PC-9 (cell line): ENCODE measurements at regions not wholly inside any gene's neighbourhood (a gene's known extent, or its start where the extent isn't known, plus 50 kb on each side); places are given as distances from the start of the nearest gene placed in this dataset.

Experiments
- BruUV-seq: library from RNA; stranded (reverse); fragments of 400-500 nt; replicated peaks from 2 replicates; lab custom pipeline; 2021; lab: Mats Ljungman, UMichigan
- CTCF ChIA-PET: fragments of 300-600 bp; sonication (Branson Sonifier 250); formaldehyde crosslinking; loops from one replicate; lab custom pipeline; 2022; ENCODE audit warnings: antibody characterized with exemption; lab: Charles Lee
- POLR2A ChIA-PET: fragments of 300-600 bp; sonication (Branson Sonifier 250); formaldehyde crosslinking; loops from one replicate; lab custom pipeline; 2022; ENCODE audit warnings: antibody characterized with exemption; ENCODE audit not compliant: unreplicated experiment; lab: Charles Lee
- DNase-seq, 2 experiments: peaks; one replicate each; pipeline versions ENCODE4 v3.0.0 to v3.0.0-alpha.2; 2015 to 2022; ENCODE audit warnings: mixed read lengths in 1 of 2
- H2AFZ ChIP-seq: fragments of 200-600 bp; sonication (generic); 2 replicates; pipeline ENCODE4 v1.8.1; 2017; ENCODE audit warnings: antibody characterized with exemption
- H3F3A ChIP-seq: fragments of 200-600 bp; sonication (generic); 2 replicates; pipeline ENCODE4 v1.8.1; 2017; ENCODE audit warnings: antibody characterized with exemption, mild to moderate bottlenecking, low read depth; ENCODE audit not compliant: insufficient read depth
- H3K27ac ChIP-seq: fragments of 200-600 bp; sonication (generic); 2 replicates; pipeline ENCODE4 v1.6.1; 2016; ENCODE audit warnings: mixed run types
- H3K27me3 ChIP-seq: fragments of 200-600 bp; sonication (generic); 2 replicates; pipeline ENCODE4 v1.6.1; 2016; ENCODE audit warnings: low read depth, mixed run types; ENCODE audit not compliant: insufficient read depth
- H3K36me3 ChIP-seq: fragments of 200-600 bp; sonication (generic); 2 replicates; pipeline ENCODE4 v1.6.1; 2016; ENCODE audit warnings: low read depth, mixed run types
- H3K4me1 ChIP-seq: fragments of 200-600 bp; sonication (generic); replicated peaks from 2 replicates; pipeline ENCODE4 v1.6.1; 2016; ENCODE audit warnings: mixed run types; ENCODE audit not compliant: insufficient read depth
- H3K4me2 ChIP-seq: fragments of 200-600 bp; sonication (generic); 2 replicates; pipeline ENCODE4 v1.6.1; 2017; ENCODE audit warnings: mixed run types
- H3K4me3 ChIP-seq: fragments of 200-600 bp; sonication (generic); 2 replicates; pipeline ENCODE4 v1.6.1; 2016; ENCODE audit warnings: mixed run types
- H3K79me2 ChIP-seq: fragments of 200-600 bp; sonication (generic); 2 replicates; pipeline ENCODE4 v1.6.1; 2017; ENCODE audit warnings: low read depth, mixed run types
- H3K9me2 ChIP-seq: fragments of 200-600 bp; sonication (generic); 2 replicates; pipeline ENCODE4 v1.8.1; 2017; ENCODE audit warnings: mild to moderate bottlenecking; ENCODE audit not compliant: insufficient read depth
- H3K9me3 ChIP-seq: fragments of 200-600 bp; sonication (generic); 2 replicates; pipeline ENCODE4 v1.8.1; 2016; ENCODE audit warnings: low read depth; ENCODE audit not compliant: insufficient read depth
- H4K20me1 ChIP-seq: fragments of 200-600 bp; sonication (generic); 2 replicates; pipeline ENCODE4 v1.8.1; 2017; ENCODE audit not compliant: insufficient read depth
- CTCF ChIP-seq: fragments of 200-600 bp; sonication (generic); conservative IDR thresholded peaks from 2 replicates; pipeline ENCODE4 v1.6.1; 2017; ENCODE audit warnings: mixed run types, antibody characterized with exemption, mild to moderate bottlenecking, moderate library complexity
- EZH2 ChIP-seq: fragments of 200-600 bp; sonication (generic); IDR thresholded peaks from 2 replicates; pipeline ENCODE4 v1.8.0; 2017; ENCODE audit warnings: antibody characterized with exemption, low read depth
- intact Hi-C: fragments of 100-400 bp; cut with micrococcal nuclease; formaldehyde crosslinking; loops from one replicate; pipeline ENCODE4 v1.10.0; 2022; ENCODE audit not compliant: unreplicated experiment

GRCh38 chr18:39062426-39062825 lies 1496.8 kb upstream of the CELF4 start:
- ChIA-PET POLR2A (no interaction called here), CTCF (no interaction called here)
- no TSS peak for BruUV-seq
- H3K4me1 ChIP-seq: no peaks in the 10 kb centered on the region
- no peak for TF ChIP-seq EZH2
- no peaks in the 10 kb centered on the region for H4K20me1 ChIP-seq
- no peak overlapping the region for H2AFZ ChIP-seq
- H3K9me3 ChIP-seq: no peaks in the 10 kb centered on the region
- H3K4me3 ChIP-seq: no peak overlapping the region
- no peaks in the 10 kb centered on the region for H3K27me3 ChIP-seq
- no peak overlapping the region for H3K4me2 ChIP-seq
- H3K36me3 ChIP-seq: no peaks in the 10 kb centered on the region
- no peaks in the 10 kb centered on the region for H3F3A ChIP-seq
- H3K79me2 ChIP-seq: no peaks in the 10 kb centered on the region
- H3K27ac ChIP-seq: no peak overlapping the region
- H3K9me2 ChIP-seq: no peaks in the 10 kb centered on the region
- intact Hi-C loops: no loop called here
- no peak for DNase-seq

- no peaks in the 10 kb centered on the region for H3K36me3 ChIP-seq
- no peaks in the 10 kb centered on the region for H3K27me3 ChIP-seq
- H4K20me1 ChIP-seq: no peaks in the 10 kb centered on the region
- no peak overlapping the region for H2AFZ ChIP-seq
- H3K4me2 ChIP-seq: no peak overlapping the region
- H3K4me3 ChIP-seq: no peak overlapping the region
- H3K9me2 ChIP-seq: no peaks in the 10 kb centered on the region
- H3K79me2 ChIP-seq: no peaks in the 10 kb centered on the region
- TF ChIP-seq EZH2: no peak
- TF ChIP-seq CTCF: no peak
- no peaks in the 10 kb centered on the region for H3K9me3 ChIP-seq
- H3K27ac ChIP-seq: no peak overlapping the region
- H3K4me1 ChIP-seq: no peaks in the 10 kb centered on the region
- intact Hi-C loops: no loop called here
- no peaks in the 10 kb centered on the region for H3F3A ChIP-seq
- POLR2A ChIA-PET: no interaction called here
- CTCF ChIA-PET: no interaction called here
- no peak for DNase-seq
- no TSS peak for BruUV-seq
Observed at GRCh38 chr18:39058386-39059000, 1492.9 kb upstream of the CELF4 start.

- H3K36me3 ChIP-seq: no peaks in the 10 kb centered on the region
- intact Hi-C loops: no loop called here
- H2AFZ ChIP-seq: no peak overlapping the region
- H3F3A ChIP-seq: no peaks in the 10 kb centered on the region
- no peak overlapping the region for H3K27ac ChIP-seq
- H3K79me2 ChIP-seq: no peaks in the 10 kb centered on the region
- no TSS peak for BruUV-seq
- no peaks in the 10 kb centered on the region for H4K20me1 ChIP-seq
- POLR2A ChIA-PET: no interaction called here
- no peak overlapping the region for H3K4me2 ChIP-seq
- H3K9me3 ChIP-seq: no peaks in the 10 kb centered on the region
- H3K4me1 ChIP-seq: no peaks in the 10 kb centered on the region
- no peak overlapping the region for H3K4me3 ChIP-seq
- DNase-seq: peak in 1 of 2 experiments; percentile 43
- no peak for TF ChIP-seq CTCF
- TF ChIP-seq EZH2: no peak
- CTCF ChIA-PET: no interaction called here
- no peaks in the 10 kb centered on the region for H3K9me2 ChIP-seq
- no peaks in the 10 kb centered on the region for H3K27me3 ChIP-seq
Observed at GRCh38 chr18:39057423-39058064, 1491.9 kb upstream of the CELF4 start.
